ENCODE measurements at regions not wholly inside any gene's neighbourhood (a gene's known extent, or its start where the extent isn't known, plus 50 kb on each side); places are given as distances from the start of the nearest gene placed in this dataset.

GRCh38 chr11:81397316-81397715, 1336.3 kb downstream of the FAM181B start:
- TF ChIP-seq CTCF (IDR thresholded peaks at IDR 0.05; ENCODE audit: poor library complexity), result no peak
- TF ChIP-seq EZH2phosphoT487 (IDR thresholded peaks at IDR 0.05; ENCODE audit: low read depth, severe bottlenecking, unreplicated experiment), result no peak
- TF ChIP-seq EZH2 (IDR thresholded peaks at IDR 0.05; ENCODE audit: borderline replicate concordance), result no peak
